Heart left ventricle (tissue), 16 donors: ENCODE measurements at regions not wholly inside any gene's neighbourhood (a gene's known extent, or its start where the extent isn't known, plus 50 kb on each side); places are given as distances from the start of the nearest gene placed in this dataset.

Experiments used
- ATAC-seq, 4 donors: fragments of 200-7000 bp; cut with Tn5 transposase; one replicate each; pipeline ENCODE4 v1.9.1; 2020 to 2022; ENCODE audit warnings: moderate library complexity in 4 of 4, mild to moderate bottlenecking in 3 of 4, moderate number of reproducible peaks in 1 of 4
- DNase-seq, 5 donors: peaks; one replicate each; pipeline ENCODE4 v3.0.0-alpha.2; 2020
- H3K27ac ChIP-seq, 12 donors: fragments of 200-600 bp; sonication (generic) in 4 of 12; one replicate each; pipeline versions ENCODE4 v1.5.0 to v1.8.0; 2016 to 2022; ENCODE audit warnings: mild to moderate bottlenecking in 2 of 12
- H3K27me3 ChIP-seq, 9 donors: fragments of 200-600 bp; sonication (generic) in 2 of 9; one replicate each; pipeline versions ENCODE4 v1.5.1 to v1.8.0; 2016 to 2022; ENCODE audit warnings: mild to moderate bottlenecking in 3 of 9
- H3K36me3 ChIP-seq, 9 donors: fragments of 200-600 bp; sonication (generic) in 2 of 9; one replicate each; pipeline versions ENCODE4 v1.5.0 to v1.8.0; 2018 to 2022; ENCODE audit warnings: mild to moderate bottlenecking in 2 of 9
- H3K4me1 ChIP-seq, 12 donors: fragments of 200-600 bp; sonication (generic) in 4 of 12; one replicate each; pipeline versions ENCODE4 v1.5.0 to v1.8.0; 2016 to 2022; ENCODE audit warnings: mild to moderate bottlenecking in 3 of 12
- H3K4me3 ChIP-seq, 12 donors: fragments of 200-600 bp; sonication (generic) in 4 of 12; one replicate each; pipeline versions ENCODE4 v1.5.0 to v1.8.0; 2017 to 2022; ENCODE audit warnings: mild to moderate bottlenecking in 9 of 12, moderate library complexity in 4 of 12
- H3K9me3 ChIP-seq, 12 donors: fragments of 200-600 bp; sonication (generic) in 4 of 12; one replicate each; pipeline versions ENCODE4 v1.5.0 to v1.8.0; 2016 to 2022; ENCODE audit warnings: mild to moderate bottlenecking in 1 of 12
- POLR2A ChIP-seq, 2 donors: fragments of 450-650 bp; IDR thresholded peaks; one replicate each; pipeline ENCODE4 v1.6.1; 2017; ENCODE audit warnings: antibody characterized with exemption in 2 of 2, mild to moderate bottlenecking in 2 of 2, moderate library complexity in 2 of 2
- WGBS, 4 donors: extraction: QIAGEN DNeasy Blood & Tissue Kit in 2 of 4; methylation state at CpG; one replicate each; pipeline versions ENCODE4 v1.1.5 to v1.1.7; 2013 to 2018; 5-methylcytosine and 5-hydroxymethylcytosine counted together
- intact Hi-C, 10 donors: fragments of 100-400 bp; cut with DNase I; formaldehyde crosslinking; loops; one replicate each; pipeline versions ENCODE4 v1.11.1 to v1.14.2; 2022
- TF ChIP-seq, protein P1 (sequence below), 12 donors: fragments of 200-600 bp; sonication (generic) in 4 of 12; IDR thresholded peaks; one replicate each; pipeline versions ENCODE4 v1.5.0 to v1.8.0; 2018 to 2022; ENCODE audit warnings: antibody characterized with exemption in 12 of 12, mild to moderate bottlenecking in 5 of 12
- donor health status: ischemic (EF 13 %, LVEDD 7.1; RV severe dilation, severe dysfunction).
- donor health status: healthy with polysubstance abuse.
- donor health status: DM: no; HTN: yes; CAD: no.
- donor health status: DM: no; HTN: no; CAD: no.
- donor health status: ischemic (EF 25% LVEDD 6.9; RV normal size, moderate dysfunction).
- donor health status: ischemic (EF 25% LVEDD 5.7; RV mildly dilated, moderate dysfunction).
- donor health status: healthy.
- donor health status: DM: yes; HTN: yes; CAD: no.
- donor health status: ischemic (EF 35%, LVEDD 5.7; RV mildly dilated, moderate dysfunction).
- donor health status: nonischemic (EF 11% LVEDD 7.7; RV severe dilation, severe dysfunction).
- donor health status: DM: yes; HTN: yes; CAD: no.
- donor health status: PGD.
- donor health status: ischemic (EF 29% LVEDD 5.4; RV normal size, mild dysfunction).
- donor health status: nonischemic (EF 23%, LVEDD 6.1; RV moderate dilation, normal function).

DNA sequence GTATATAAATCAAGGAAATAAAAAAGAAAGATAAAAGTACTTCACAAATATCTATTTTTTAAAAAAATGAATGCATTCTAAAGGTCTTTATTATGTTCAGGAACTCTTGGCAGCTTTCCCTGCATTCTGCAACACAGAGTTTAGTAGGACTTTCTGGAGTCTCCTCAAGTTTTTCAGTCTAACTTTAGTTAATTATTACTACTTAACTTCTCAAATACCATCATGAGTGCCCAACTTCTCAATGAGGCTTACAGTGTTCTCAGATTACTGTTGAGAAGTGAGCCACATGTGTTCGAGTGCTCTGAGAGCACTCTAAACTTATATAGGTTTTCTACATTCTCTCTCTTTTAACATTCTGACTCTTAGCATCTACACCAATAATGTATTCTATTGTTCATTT, 1852.9 kb upstream of the PCDH10 start:
- no peak for TF ChIP-seq POLR2A (IDR thresholded peaks at IDR 0.05)
- TF ChIP-seq, protein P1, sequence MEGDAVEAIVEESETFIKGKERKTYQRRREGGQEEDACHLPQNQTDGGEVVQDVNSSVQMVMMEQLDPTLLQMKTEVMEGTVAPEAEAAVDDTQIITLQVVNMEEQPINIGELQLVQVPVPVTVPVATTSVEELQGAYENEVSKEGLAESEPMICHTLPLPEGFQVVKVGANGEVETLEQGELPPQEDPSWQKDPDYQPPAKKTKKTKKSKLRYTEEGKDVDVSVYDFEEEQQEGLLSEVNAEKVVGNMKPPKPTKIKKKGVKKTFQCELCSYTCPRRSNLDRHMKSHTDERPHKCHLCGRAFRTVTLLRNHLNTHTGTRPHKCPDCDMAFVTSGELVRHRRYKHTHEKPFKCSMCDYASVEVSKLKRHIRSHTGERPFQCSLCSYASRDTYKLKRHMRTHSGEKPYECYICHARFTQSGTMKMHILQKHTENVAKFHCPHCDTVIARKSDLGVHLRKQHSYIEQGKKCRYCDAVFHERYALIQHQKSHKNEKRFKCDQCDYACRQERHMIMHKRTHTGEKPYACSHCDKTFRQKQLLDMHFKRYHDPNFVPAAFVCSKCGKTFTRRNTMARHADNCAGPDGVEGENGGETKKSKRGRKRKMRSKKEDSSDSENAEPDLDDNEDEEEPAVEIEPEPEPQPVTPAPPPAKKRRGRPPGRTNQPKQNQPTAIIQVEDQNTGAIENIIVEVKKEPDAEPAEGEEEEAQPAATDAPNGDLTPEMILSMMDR (IDR thresholded peaks at IDR 0.05), result no peak
- intact Hi-C loops, result no loop called here
- no peak for DNase-seq
- no peak for ATAC-seq
- no peaks in the 10 kb centered on the region for H3K36me3 ChIP-seq
- H3K4me1 ChIP-seq, result no peaks in the 10 kb centered on the region
- no peaks in the 10 kb centered on the region for H3K27me3 ChIP-seq
- WGBS, 4 donors, result 73 to 90% (median 82%) methylated on average over 1 of the region's 1 CpG
- no peak overlapping the region for H3K4me3 ChIP-seq
- H3K27ac ChIP-seq, result no peak overlapping the region
- peaks cover 0 to 4% (median 0%) of the 10 kb centered on the region in 12 donors for H3K9me3 ChIP-seq

DNA sequence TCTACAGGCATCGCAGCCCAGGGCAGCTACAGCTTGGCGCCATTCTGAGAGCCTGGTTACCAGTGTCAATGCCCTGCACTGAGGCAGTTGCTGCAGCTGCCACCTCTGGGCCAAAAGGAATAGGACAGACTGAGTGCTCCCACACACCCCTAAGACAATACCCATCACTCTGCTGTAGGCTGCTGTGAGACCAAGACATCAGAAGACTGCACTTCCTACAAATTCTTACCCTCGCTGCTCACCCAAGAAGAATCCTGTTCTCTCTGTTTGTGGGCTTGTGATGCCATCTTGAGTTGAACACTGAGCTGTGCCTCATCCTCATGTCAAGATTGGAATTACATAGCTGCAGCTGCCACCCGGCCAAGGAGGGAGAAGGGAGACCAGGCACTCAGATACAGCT, 1847.0 kb upstream of the PCDH10 start:
- intact Hi-C loops, result no loop called here
- ATAC-seq (no peak), DNase-seq (no peak)
- H3K4me3 ChIP-seq, result no peak overlapping the region
- no peaks in the 10 kb centered on the region for H3K27me3 ChIP-seq
- H3K27ac ChIP-seq, result no peak overlapping the region
- WGBS, 4 donors, result 74 to 81% (median 79%) methylated on average over 3 to 4 of the region's 4 CpGs
- H3K9me3 ChIP-seq, result peaks cover 0 to 18% (median 0%) of the 10 kb centered on the region in 12 donors
- no peak for TF ChIP-seq POLR2A (IDR thresholded peaks at IDR 0.05)
- TF ChIP-seq, protein P1 (IDR thresholded peaks at IDR 0.05), result no peak
- no peaks in the 10 kb centered on the region for H3K4me1 ChIP-seq
- no peaks in the 10 kb centered on the region for H3K36me3 ChIP-seq

DNA sequence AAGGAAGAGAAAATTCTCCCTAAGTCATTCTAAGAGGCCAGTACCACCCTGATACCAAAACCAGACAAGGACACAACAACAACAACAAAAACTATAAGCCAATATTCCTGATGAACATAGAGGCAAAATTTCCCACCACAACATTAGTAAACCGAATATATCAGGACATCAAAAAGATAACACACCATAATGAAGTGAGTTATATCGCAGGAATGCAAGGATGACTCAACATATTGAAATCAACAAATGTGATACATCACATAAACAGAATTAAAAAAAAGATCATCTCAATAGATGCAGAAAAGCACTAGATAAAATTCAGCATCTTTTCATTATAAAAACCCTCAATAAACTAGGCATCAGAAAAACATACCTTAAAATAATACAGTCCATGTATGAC, 1844.4 kb upstream of the PCDH10 start:
- Histone ChIP-seq H3K36me3 (no peaks in the 10 kb centered on the region), H3K4me3 (no peak overlapping the region), H3K27me3 (no peaks in the 10 kb centered on the region), H3K27ac (no peak overlapping the region), H3K4me1 (no peaks in the 10 kb centered on the region), H3K9me3 (peaks cover 0 to 16% (median 0%) of the 10 kb centered on the region in 12 donors)
- DNase-seq, result no peak
- WGBS, 4 donors, result 79 to 88% (median 84%) methylated on average over 2 of the region's 2 CpGs
- intact Hi-C loops, result no loop called here
- TF ChIP-seq, protein P1 (IDR thresholded peaks at IDR 0.05), result no peak
- no peak for TF ChIP-seq POLR2A (IDR thresholded peaks at IDR 0.05)
- no peak for ATAC-seq

DNA sequence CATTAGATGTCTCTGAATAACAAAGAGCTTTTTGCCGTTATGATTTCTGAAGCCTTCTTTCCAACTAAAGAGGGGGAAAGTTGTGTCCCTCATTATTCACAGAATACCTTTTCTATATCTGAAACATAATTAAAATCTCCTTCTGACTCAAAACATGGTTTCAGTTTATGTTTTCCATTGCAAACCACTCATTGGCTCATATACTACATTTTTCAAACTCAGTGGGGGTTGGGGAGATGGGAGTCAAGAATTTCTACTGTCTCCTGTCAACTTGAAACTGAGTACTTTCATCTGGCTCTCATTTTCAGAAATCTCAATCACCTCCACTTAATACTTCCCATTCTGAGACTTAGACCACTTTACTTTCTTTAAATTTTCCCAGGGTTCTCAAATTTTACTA, 1839.5 kb upstream of the PCDH10 start:
- Histone ChIP-seq H3K27me3 (no peaks in the 10 kb centered on the region), H3K27ac (no peak overlapping the region), H3K4me3 (no peak overlapping the region), H3K9me3 (peaks cover 0 to 3% (median 0%) of the 10 kb centered on the region in 12 donors), H3K36me3 (no peaks in the 10 kb centered on the region), H3K4me1 (no peaks in the 10 kb centered on the region)
- TF ChIP-seq, protein P1 (IDR thresholded peaks at IDR 0.05), result no peak
- no peak for TF ChIP-seq POLR2A (IDR thresholded peaks at IDR 0.05)
- DNase-seq, result no peak
- 85 to 95% (median 91%) methylated on average over 1 of the region's 1 CpG for WGBS, 4 donors
- intact Hi-C loops, result no loop called here
- ATAC-seq, result no peak
